Renal cortex interstitium (tissue), 11 donors: ENCODE measurements at regions not wholly inside any gene's neighbourhood (a gene's known extent, or its start where the extent isn't known, plus 50 kb on each side); places are given as distances from the start of the nearest gene placed in this dataset.
"Not testable (repeated sequence)": the region's sequence is repeated elsewhere in the genome, so short reads cannot be mapped to it uniquely, and the experiment has no call there.

Experiments used
- DNase-seq, 11 donors: peaks; one replicate each; pipeline ENCODE4 v3.0.0-alpha.2; 2013; ENCODE audit warnings: low read depth in 9 of 11, low spot score in 4 of 11; ENCODE audit errors: extremely low read depth in 1 of 11

- no peak for DNase-seq
Measured at GRCh38 chr12:16828891-16829290, 222.9 kb upstream of the LMO3 start.

DNA sequence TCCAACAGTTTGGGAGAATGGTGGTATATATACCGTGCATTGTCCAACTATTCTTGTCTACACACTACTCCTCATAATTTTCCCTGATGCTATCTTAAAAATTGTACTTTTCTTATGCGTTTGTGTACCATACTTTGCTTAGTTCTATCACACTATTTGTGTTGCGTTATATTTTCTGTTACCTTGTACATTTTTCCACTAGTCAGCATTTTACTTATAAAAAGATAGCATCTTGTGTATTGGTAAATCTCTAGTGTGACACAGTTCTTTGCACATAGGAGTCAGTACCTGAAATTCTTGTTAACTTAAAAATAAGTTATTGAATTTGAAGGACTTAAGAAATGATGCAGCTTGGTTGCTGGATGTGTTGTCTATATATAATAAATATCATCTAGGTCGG, 201.8 kb upstream of the LMO3 start:
- DNase-seq: no peak

DNA sequence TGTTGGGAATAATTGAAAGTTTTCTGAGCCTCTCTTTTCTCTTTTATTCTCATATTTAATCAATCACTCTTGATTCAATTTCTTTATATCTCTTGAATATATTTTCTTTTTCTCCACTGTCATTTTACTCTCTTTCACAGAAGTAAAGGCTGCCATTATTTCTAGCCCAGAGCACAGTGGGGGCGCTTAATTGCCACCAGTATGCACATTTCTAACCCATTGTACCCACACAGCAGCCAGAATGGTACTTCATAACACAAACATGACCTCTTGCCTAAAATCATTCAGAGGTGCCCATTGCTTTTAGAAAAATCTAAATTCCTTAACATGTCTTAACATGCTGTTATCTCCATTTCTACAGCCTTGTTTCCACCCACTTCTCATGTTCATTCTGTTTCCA, 190.2 kb upstream of the LMO3 start:
- DNase-seq: no peak

- DNase-seq: peak in 4 of 11 donors; percentile 0 to 5 (median 2)
Measured at GRCh38 chr12:16789204-16789790, 183.3 kb upstream of the LMO3 start.

DNA sequence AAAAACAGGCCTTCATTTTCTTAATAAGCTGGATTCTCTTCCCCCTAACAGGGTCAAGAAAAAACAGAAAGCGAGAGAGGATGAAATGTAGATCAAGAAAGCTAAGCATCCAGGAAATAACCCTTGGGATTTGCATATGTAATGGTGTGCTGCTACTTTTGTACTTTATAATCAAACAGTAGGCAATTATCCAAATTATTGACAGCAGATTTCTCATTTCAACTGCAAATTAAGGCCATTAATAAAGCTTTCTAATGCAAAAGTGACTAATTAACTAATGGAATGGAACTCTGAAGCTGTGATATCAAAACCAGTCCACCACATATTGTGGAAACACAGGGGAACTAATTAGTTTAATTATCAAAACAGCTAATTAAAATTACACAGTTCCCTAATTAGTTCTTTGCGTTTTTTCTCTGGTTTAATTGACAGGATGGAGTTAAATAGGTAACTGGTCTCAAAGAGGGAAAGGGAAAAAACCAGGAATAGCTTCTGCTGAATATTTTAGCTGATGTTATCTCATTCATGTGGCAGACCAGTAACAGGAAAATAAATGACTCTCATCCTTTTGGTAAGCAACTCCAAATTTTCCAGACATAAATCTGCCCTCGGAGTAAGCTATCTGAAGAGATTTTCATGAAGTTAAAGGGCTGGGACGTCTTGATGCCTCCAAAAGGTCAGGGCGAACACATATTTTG, 182.7 kb upstream of the LMO3 start:
- no peak for DNase-seq

- no peak for DNase-seq
Measured at GRCh38 chr12:16785953-16786352, 180.0 kb upstream of the LMO3 start.

DNA sequence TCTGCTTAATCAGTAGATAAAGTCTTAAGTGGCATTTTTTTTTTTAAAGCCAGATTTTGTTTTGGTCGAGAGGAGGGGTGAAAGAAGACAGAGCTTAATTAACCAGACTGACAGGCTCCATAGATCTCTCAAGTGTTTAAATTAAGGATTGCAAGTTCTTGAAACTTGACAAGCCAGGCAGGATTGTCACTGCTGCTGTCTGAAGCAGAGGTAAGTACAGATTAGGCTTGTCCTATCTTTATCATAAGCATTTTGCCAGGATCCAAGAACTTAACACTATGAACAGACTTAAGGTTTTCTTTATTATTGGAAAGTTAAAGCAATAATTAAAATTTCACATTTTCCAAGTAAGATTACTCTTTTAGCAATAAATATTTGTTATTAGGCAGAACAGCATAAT, 179.6 kb upstream of the LMO3 start:
- no peak for DNase-seq

GRCh38 chr12:16769129-16769528, 163.2 kb upstream of the LMO3 start:
- DNase-seq: not testable (repeated sequence)

- no peak for DNase-seq
Measured at GRCh38 chr12:16766736-16767135, 160.8 kb upstream of the LMO3 start.

DNA sequence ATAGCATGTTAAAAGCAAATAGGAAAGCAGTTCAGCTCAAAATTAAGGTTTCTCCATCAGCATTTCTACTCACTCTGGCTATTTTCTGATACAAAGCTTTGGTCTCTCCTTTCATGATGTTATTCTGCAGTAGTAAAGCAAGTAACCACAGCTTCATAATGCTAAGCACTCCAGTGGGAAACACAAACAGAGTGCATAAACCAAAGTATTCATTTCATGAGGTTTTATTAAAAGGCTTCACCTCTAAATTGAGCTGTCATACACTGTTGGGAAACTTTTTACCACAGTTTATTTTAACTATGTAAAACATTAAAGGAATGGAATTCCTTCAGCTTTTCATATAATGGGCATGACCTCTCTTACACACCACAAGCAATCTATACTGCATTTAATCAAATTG, 157.9 kb upstream of the LMO3 start:
- no peak for DNase-seq

DNA sequence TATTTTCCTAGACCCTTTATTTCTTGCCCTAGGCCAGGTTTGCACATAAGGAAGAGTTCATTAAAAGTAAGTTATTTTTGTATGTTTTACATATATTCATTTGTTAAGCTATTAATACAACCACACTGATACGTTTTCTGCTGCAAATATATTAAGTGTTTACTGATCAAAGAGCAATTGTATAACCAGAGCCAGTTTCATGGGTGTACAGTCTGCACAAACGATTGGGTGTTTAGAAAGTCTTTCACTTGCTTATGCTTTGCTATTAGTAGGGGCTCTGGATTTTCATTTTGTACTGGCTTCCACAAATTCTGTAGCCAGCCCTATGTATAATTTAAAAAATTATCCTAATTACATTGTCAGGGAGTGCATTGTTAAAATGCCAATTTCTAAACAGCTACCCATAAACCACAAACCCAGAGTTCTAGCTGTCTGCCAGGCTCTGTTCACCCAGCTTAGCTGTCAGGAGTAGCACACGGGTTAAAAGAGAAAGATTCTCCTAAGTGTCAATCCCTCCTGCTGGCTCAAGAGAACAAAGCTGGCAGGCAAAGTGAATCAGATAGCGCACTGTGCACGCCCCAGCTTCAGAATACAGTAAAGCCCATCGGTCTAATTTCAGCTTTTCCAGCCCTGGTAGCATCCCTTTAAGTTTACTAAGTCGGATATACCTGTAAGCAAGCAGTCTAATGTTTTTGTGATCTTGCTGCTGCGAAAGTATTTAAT, 151.0 kb upstream of the LMO3 start:
- DNase-seq: no peak

- no peak for DNase-seq
Measured at GRCh38 chr12:16730772-16731171, 124.8 kb upstream of the LMO3 start.

- no peak for DNase-seq
Measured at GRCh38 chr12:16726879-16727278, 120.9 kb upstream of the LMO3 start.

GRCh38 chr12:16719713-16720416, 113.9 kb upstream of the LMO3 start:
- no peak for DNase-seq

- DNase-seq: no peak
Measured at GRCh38 chr12:16716928-16717327, 111.0 kb upstream of the LMO3 start.

GRCh38 chr12:16692099-16692498, 86.1 kb upstream of the LMO3 start:
- no peak for DNase-seq

DNA sequence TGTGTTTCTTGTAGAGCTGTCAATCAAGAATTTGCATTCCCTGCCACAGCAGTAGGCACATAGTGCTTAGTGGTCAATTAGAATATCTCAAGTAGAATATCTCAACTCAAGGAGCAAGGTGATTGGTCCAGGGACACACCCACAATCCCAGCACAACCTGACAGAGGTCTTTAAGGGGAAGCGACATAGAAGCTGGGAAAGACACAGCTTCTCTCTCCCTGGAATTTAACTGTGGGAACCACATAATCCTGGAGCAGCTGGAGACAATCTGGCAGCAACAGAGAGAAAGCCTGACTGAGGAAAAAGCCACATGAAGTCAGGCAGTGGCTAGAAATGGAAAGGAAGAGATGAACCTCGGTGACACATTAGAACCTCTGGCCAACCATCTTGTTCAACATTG, 85.7 kb upstream of the LMO3 start:
- DNase-seq: no peak

GRCh38 chr12:16688200-16688599, 82.2 kb upstream of the LMO3 start:
- DNase-seq: no peak

DNA sequence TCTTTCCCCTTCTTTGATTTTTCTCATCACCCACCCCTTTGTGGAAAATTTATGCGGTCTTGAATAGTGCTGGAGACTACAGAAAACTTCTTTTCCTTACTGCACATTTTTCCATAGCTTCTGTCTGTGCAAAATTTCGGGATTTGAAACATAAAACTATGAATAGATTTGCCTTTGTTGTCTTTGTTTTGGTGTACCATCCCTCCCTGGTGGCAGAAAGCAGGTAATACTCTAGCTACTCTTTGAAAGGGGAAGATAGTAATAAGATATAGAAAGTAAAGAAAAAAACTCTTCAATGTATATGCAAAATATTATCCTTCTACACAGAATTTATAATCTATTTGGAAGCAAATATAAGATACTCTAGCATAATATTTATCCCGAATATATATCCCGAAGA, 79.1 kb upstream of the LMO3 start:
- no peak for DNase-seq

DNA sequence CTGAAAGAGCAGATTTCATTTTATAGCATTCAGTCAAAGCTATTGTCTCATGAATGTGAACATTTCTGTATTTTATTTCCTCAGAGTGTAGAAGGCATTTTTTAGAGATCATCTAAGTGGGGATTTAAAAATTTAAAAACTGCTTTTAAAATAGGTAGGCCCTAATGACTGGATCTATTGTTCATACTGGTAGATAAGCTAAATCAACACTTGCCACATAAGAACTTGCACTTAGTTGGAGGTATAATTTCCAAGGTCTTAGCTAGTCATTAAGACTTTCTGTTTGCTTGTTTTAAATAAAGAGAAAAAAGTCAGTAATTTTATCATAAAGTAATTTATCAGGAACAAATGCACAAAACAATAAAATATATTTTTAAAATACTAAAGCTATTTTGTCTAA, 75.2 kb upstream of the LMO3 start:
- DNase-seq: no peak
